ENCODE measurements at regions not wholly inside any gene's neighbourhood (a gene's known extent, or its start where the extent isn't known, plus 50 kb on each side); places are given as distances from the start of the nearest gene placed in this dataset.

DNA sequence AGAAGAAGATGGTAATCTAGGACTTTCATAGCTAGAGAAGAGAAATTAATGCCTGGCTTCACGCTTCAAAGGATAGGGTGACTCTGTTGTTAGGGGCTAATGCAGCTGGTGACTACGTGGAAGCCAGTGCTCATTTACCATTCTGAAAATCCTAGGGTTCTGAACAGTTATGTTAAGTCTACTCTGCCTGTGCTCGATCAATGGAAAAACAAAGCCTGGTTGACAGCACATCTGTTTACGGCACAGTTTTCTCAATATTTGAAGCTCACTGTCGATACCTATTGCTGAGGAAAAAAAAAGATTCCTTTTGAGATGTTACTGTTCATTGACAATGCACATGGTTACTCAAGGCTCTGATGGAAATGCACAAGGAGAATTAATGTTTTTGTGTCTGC is 182.6 kb upstream of the NUDT6 start:
- TF ChIP-seq, protein P1, sequence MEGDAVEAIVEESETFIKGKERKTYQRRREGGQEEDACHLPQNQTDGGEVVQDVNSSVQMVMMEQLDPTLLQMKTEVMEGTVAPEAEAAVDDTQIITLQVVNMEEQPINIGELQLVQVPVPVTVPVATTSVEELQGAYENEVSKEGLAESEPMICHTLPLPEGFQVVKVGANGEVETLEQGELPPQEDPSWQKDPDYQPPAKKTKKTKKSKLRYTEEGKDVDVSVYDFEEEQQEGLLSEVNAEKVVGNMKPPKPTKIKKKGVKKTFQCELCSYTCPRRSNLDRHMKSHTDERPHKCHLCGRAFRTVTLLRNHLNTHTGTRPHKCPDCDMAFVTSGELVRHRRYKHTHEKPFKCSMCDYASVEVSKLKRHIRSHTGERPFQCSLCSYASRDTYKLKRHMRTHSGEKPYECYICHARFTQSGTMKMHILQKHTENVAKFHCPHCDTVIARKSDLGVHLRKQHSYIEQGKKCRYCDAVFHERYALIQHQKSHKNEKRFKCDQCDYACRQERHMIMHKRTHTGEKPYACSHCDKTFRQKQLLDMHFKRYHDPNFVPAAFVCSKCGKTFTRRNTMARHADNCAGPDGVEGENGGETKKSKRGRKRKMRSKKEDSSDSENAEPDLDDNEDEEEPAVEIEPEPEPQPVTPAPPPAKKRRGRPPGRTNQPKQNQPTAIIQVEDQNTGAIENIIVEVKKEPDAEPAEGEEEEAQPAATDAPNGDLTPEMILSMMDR (IDR thresholded peaks at IDR 0.05) = no peak
- no peak for TF ChIP-seq POLR2A (IDR thresholded peaks at IDR 0.05)
